ENCODE measurements at regions not wholly inside any gene's neighbourhood (a gene's known extent, or its start where the extent isn't known, plus 50 kb on each side); places are given as distances from the start of the nearest gene placed in this dataset.

GRCh38 chr13:104987621-104988020 lies 1547.8 kb downstream of the EFNB2 start:
- TF ChIP-seq CTCF (conservative IDR thresholded peaks at IDR 0.05; ENCODE audit: low read depth, low read length): no peak
- Histone ChIP-seq H2AFZ (ENCODE audit: low read depth) (no peak overlapping the region), H3K27ac (no peak overlapping the region), H3K4me1 (ENCODE audit: low read depth, poor library complexity, severe bottlenecking) (peaks cover 34% of the 10 kb centered on the region), H3K27me3 (ENCODE audit: insufficient read depth, low read depth) (no peaks in the 10 kb centered on the region), H3K4me2 (no peak overlapping the region), H3K9ac (no peak overlapping the region), H3K4me3 (IDR thresholded peaks at IDR 0.05; ENCODE audit: insufficient read depth, low read depth, low read length) (no peak overlapping the region), H3K79me2 (ENCODE audit: insufficient read depth, low read depth) (no peaks in the 10 kb centered on the region), H4K20me1 (ENCODE audit: insufficient read depth) (no peaks in the 10 kb centered on the region), H3K36me3 (ENCODE audit: insufficient read depth) (no peaks in the 10 kb centered on the region)

GRCh38 chr13:104984296-104984818 lies 1551.1 kb downstream of the EFNB2 start:
- Histone ChIP-seq H3K4me3 (IDR thresholded peaks at IDR 0.05; ENCODE audit: insufficient read depth, low read depth, low read length) (no peak overlapping the region), H3K27ac (peak overlapping the region; percentile 15; the same call in 1 of the 2 replicates), H3K4me1 (ENCODE audit: low read depth, poor library complexity, severe bottlenecking) (peaks cover 34% of the 10 kb centered on the region), H3K9ac (no peak overlapping the region), H3K36me3 (ENCODE audit: insufficient read depth) (no peaks in the 10 kb centered on the region), H3K27me3 (ENCODE audit: insufficient read depth, low read depth) (no peaks in the 10 kb centered on the region), H4K20me1 (ENCODE audit: insufficient read depth) (no peaks in the 10 kb centered on the region), H3K4me2 (peak overlapping the region; percentile 58; the same call in 1 of the 2 replicates), H2AFZ (ENCODE audit: low read depth) (peak overlapping the region; percentile 27; the same call in 1 of the 2 replicates), H3K79me2 (ENCODE audit: insufficient read depth, low read depth) (no peaks in the 10 kb centered on the region)
- no peak for TF ChIP-seq CTCF (conservative IDR thresholded peaks at IDR 0.05; ENCODE audit: low read depth, low read length)

GRCh38 chr13:104983601-104984000 lies 1551.9 kb downstream of the EFNB2 start:
- no peak for TF ChIP-seq CTCF (conservative IDR thresholded peaks at IDR 0.05; ENCODE audit: low read depth, low read length)
- peaks cover 34% of the 10 kb centered on the region for H3K4me1 ChIP-seq (ENCODE audit: low read depth, poor library complexity, severe bottlenecking)
- no peaks in the 10 kb centered on the region for H4K20me1 ChIP-seq (ENCODE audit: insufficient read depth)
- H3K4me2 ChIP-seq: peak overlapping the region; percentile 58
- H3K27me3 ChIP-seq (ENCODE audit: insufficient read depth, low read depth): no peaks in the 10 kb centered on the region
- H3K36me3 ChIP-seq (ENCODE audit: insufficient read depth): no peaks in the 10 kb centered on the region
- no peak overlapping the region for H3K9ac ChIP-seq
- H3K4me3 ChIP-seq (IDR thresholded peaks at IDR 0.05; ENCODE audit: insufficient read depth, low read depth, low read length): no peak overlapping the region
- H3K79me2 ChIP-seq (ENCODE audit: insufficient read depth, low read depth): no peaks in the 10 kb centered on the region
- no peak overlapping the region for H2AFZ ChIP-seq (ENCODE audit: low read depth)
- no peak overlapping the region for H3K27ac ChIP-seq

- TF ChIP-seq CTCF (conservative IDR thresholded peaks at IDR 0.05; ENCODE audit: low read depth, low read length): no peak
- Histone ChIP-seq H3K9ac (no peak overlapping the region), H3K79me2 (ENCODE audit: insufficient read depth, low read depth) (no peaks in the 10 kb centered on the region), H2AFZ (ENCODE audit: low read depth) (no peak overlapping the region), H3K27me3 (ENCODE audit: insufficient read depth, low read depth) (no peaks in the 10 kb centered on the region), H3K4me2 (no peak overlapping the region), H3K36me3 (ENCODE audit: insufficient read depth) (no peaks in the 10 kb centered on the region), H4K20me1 (ENCODE audit: insufficient read depth) (no peaks in the 10 kb centered on the region), H3K27ac (no peak overlapping the region), H3K4me3 (IDR thresholded peaks at IDR 0.05; ENCODE audit: insufficient read depth, low read depth, low read length) (no peak overlapping the region), H3K4me1 (ENCODE audit: low read depth, poor library complexity, severe bottlenecking) (peaks cover 26% of the 10 kb centered on the region)
Measured at GRCh38 chr13:104980586-104980985, 1554.9 kb downstream of the EFNB2 start.

All from KMS-11 (cell line).